GM21576 (cell line): ENCODE measurements at regions not wholly inside any gene's neighbourhood (a gene's known extent, or its start where the extent isn't known, plus 50 kb on each side); places are given as distances from the start of the nearest gene placed in this dataset.
"Not testable (repeated sequence)": the region's sequence is repeated elsewhere in the genome, so short reads cannot be mapped to it uniquely, and the experiment has no call there.

Experiments used
- ATAC-seq: cut with Tn5 transposase; IDR thresholded peaks from one replicate; pipeline ENCODE4 v1.9.1; 2021; ENCODE audit warnings: mild to moderate bottlenecking, moderate library complexity; ENCODE audit not compliant: unreplicated experiment

DNA sequence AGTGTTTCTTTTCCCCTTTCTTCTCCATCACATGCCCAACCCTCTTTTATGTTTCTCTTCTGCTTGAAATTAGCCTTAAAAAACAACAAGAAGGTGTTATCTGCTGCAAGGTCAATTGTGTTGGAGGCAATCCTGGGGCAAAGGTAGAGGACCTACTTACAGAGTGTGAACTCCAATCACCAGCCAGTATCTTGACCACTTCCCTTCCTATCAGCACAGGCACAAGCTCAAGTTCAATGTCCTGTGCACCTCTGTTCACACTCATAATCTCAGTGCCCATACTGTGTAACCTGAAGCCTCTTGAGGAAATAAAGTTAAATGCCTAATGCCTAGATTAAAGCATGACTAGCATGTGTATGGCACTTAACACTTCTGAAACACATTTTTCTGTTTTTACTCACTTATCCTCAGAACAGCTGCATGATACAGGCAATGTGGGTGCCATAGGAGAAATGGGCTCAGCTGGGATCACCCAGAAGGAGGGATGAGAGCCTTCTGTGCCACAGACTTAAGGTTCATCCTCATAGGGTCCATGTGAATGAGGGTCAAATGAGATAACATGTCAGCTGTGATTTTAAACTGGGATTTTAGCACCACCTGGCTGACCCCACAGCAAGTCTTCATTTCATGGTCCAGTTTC lies 701.5 kb downstream of the BCL11A start:
- ATAC-seq, result no peak

- ATAC-seq, result no peak
Observed at GRCh38 chr2:59850554-59850953, 702.9 kb downstream of the BCL11A start.

- ATAC-seq, result no peak
Observed at GRCh38 chr2:59833941-59834340, 719.5 kb downstream of the BCL11A start.

DNA sequence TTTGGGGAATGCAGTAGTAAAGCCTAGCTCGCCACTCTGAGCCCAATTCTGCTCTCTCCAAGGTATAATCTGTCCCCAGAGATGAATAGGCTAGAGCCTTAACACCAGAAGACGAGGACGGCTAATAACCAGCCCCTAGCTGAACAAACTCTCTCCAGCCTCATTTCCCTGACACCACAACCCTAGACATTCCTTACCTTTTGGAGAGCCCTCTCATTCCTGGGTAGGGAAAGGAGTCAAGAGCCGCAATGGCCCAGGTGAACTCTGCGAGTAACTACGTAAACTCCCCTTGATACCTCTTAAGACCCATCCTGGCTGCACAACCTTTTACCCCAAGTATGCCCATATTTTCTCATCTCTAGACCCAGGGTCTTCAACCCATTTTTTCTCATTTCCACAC lies 722.9 kb downstream of the BCL11A start:
- no peak for ATAC-seq

- ATAC-seq, result no peak
Observed at GRCh38 chr2:59827677-59828076, 725.8 kb downstream of the BCL11A start.

DNA sequence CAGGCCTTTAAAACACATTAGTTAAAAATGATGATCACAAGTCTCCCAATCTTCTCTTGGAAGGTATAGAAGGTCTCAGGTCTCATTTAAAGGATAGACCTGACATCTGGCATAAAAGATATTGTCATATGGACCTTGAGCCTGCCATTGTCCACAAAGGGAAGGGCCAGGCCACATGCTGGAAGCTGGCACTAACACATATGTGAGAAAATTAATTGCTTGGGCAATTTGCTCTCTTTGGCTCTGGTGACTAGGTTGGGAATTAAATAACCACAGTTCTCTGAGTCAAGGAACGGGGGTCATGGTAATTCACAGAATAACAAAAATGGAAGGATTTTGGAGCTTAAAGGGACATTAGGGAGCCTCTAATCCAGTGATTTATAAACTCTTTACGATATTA lies 727.3 kb downstream of the BCL11A start:
- ATAC-seq, result no peak

DNA sequence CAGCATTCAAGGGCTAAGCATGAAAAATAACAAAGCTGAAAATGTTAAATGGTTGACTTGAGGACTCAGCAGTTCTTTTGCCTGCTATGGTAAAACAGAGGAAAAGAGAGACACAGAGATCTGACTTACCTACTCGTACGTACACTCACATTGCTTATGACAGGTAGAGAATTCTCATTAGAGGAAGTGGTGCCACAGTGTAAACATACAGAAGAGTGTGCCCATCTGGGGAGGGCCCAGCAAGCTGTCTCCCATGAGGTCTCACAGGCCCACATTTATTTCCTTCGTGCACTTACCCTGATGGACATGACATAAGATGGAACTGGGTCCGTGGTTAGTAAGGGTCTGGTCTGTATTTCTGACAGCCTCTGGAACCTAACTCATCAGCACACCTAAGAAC lies 729.1 kb downstream of the BCL11A start:
- ATAC-seq, result no peak

GRCh38 chr2:59816075-59816474 lies 737.4 kb downstream of the BCL11A start:
- no peak for ATAC-seq

DNA sequence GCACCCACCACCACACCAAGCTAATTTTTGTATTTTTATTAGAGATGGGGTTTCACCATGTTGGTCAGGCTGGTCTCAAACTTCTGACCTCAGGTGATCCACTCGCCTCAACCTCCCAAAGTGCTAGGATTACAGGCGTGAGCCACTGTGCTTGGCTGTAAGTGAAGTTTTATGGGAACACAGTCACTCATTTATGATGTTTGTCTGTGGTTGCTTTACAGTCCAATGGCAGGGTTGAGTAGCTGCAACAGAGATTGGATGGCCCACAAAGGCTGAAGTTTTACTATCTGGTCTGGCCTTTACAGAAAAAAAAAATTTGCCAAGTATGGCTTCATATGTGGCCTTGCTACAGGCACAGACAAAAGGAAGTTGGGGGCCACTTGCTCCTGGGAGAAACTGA lies 743.2 kb downstream of the BCL11A start:
- not testable (repeated sequence) for ATAC-seq

GRCh38 chr2:59806486-59806885 lies 747.0 kb downstream of the BCL11A start:
- ATAC-seq, result no peak

DNA sequence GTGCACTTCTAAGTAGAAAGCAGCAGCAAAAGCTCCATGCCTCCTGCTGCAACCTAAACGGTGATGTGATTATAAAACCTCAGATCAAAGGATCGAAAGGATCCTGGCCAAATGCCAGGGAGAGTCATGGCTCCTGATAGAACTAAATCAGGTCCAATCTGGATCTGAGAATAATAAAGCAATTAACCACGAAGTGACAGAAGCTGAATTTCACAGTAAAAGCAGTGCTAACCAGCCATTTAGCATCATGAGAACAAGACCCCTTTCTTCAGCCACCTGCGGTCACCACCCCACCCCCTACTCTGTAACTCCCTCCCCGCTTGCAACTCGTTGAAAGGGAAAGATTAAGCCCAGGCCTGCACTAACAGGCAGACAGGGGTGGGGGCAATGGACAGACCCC lies 748.7 kb downstream of the BCL11A start:
- ATAC-seq, result no peak

GRCh38 chr2:59803586-59803985 lies 749.9 kb downstream of the BCL11A start:
- no peak for ATAC-seq

GRCh38 chr2:59798687-59799232 lies 754.7 kb downstream of the BCL11A start:
- no peak for ATAC-seq

DNA sequence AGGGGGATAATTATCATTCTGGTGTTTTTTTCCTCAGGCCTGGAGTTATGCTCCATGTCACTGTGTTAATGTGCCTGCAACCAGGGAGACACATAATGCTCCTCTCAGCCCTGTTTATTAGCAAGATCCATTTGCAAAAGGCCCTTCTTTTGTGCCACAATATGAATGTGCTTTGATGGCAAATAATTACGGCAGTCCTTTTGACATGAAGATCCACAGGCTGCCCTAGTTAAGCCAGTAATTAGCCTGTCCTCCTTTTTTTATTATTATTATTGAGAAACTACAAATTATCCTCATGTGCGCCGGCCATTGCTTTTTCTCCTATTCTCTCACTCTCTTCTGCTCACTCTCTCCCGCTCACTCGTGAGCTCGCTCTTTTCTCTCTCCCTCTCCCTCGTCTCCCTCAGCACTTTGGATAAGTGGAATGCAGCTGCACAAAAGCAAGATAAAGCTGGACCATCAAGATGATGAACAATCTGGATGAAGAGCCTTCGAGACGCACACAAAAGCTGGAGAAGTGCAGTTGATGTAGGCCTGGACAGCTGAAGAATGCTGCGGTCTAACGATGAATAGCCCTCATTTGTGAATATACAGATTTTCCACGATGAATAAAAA lies 762.3 kb downstream of the BCL11A start:
- no peak for ATAC-seq

DNA sequence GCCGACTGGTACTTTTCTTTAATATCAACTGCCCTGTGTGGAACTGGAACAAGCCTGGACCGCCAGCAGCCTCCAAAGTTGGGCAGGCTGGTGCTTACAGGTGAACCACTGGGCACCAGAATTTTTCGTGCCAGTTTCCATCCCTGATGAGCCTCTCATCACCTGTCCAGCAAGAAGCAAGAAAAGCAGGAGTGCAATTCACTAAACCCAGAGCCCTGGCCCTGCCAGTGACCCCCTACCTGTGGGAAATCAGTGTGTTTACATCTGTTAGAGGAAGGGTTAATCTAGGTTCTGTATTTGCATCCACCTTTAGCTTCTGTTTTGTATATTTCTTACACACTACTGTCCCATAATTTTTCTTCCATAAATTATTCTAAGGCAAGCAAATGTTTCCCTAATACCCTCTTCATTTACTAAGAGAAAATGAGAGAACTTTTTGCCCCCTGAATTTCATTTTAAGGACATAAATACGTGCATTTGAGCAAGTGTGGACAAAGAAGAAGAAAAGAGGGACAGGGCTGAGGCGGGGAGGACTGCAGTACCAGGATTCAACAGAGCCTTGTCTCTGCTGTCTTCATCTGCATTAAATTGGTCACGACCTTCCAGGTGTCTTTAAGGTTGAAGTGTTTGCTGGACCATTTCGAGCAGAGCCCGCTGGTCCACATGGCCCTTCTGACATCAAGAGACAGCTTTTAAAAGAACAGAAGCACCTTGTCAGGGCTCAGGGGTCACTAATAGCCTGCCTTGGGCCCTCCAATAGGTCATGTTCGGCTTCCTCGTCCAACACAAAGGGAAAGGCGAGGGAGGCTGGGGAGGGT lies 763.1 kb downstream of the BCL11A start:
- no peak for ATAC-seq

GRCh38 chr2:59789523-59789922 lies 763.9 kb downstream of the BCL11A start:
- no peak for ATAC-seq

GRCh38 chr2:59787095-59787494 lies 766.4 kb downstream of the BCL11A start:
- no peak for ATAC-seq

DNA sequence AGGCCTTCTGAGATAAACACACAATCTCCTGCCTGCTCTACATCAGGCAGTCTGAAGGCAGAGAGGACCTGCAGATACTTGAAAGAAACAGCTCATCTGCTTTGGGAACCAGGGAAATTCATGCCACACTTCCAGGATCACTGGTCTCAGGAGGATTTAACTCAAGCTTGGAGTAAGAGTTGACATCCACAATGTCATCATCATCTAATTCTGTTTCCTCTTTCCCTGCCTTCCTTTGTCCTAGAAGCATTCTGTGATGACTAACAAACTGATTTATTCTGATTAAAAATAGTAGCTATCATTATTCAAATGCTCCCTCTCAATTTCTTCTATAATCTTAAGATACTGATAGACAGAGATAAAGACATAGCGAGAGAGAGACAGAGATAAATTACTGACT lies 766.8 kb downstream of the BCL11A start:
- no peak for ATAC-seq

- no peak for ATAC-seq
Observed at GRCh38 chr2:59779571-59779970, 773.9 kb downstream of the BCL11A start.

DNA sequence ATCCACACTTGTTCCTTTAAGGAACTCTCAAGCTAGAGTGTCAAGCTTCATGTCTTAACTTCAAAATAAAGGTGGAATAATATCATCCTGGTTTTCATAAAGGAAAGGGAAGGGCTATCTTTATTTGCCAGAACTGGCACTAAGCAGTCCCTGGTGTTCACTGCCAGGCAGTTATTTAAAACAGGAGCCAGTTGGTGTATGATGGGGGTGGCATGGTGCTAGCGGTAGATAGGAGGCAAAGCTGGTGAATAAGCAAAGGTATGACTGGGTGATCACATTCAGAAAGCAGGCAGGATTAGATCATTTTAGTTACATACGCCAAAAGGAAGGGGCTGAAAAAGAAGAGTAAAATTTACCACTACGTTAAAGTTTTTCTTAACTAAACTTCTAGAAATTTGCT lies 776.3 kb downstream of the BCL11A start:
- ATAC-seq, result no peak

- no peak for ATAC-seq
Observed at GRCh38 chr2:59776726-59777008, 776.8 kb downstream of the BCL11A start.

DNA sequence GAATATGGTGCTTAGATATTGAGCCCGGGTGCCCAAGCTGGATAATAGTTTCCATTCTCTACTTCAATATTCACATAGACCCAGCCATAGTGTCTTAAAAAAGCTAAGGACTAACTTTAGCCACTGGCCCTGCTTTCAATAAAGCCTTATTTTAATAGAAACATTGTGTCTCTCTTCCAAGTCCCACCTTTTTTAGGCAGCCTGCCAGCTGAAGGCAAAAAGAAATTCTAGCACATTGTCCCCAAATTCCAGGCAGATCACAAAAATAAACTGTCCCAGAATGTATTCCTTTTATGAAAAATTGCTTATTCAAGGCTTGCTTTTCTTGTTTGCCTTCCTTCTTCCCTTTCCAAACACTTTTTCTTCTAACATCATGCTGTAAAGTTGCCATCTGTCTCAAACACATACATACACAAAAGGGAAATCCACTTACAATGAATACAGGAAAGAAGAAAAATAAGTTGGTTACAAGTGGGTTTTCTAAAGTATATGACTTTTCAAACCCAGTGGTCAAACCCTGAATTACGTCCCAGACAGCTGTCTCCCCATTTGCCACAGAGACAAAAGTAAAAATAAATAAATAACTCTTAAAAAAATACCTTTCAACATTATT lies 778.5 kb downstream of the BCL11A start:
- no peak for ATAC-seq
